ENCODE measurements at regions not wholly inside any gene's neighbourhood (a gene's known extent, or its start where the extent isn't known, plus 50 kb on each side); places are given as distances from the start of the nearest gene placed in this dataset.

DNA sequence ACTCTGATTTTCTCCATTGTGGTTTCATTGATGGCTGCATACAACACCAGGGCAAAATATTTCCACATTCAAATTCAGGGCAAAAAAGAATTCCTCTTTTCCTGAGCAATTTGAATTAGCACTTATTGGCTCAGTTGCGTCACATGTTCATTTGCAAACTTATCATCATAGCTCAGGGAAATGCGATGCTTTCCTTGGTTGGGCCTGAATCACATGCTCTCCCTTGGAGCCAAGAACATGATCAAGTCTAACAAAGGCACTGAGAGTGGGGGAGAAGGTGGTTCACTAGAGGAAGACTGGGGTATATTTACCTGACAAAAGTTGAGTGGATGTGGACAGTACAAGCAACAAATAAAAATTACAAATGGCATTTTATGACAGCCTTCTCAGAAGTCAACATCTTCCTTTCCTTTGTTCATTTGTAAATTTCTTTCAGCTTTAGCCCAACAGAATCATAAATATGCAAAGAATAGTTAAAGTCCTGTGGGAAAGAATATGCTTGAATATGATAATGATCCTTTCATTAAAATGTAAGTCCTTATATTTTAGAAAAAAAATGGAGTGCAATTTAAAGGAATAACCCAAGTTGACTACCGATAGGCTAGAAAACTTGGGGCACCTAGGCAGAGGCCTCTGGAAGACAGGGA lies 277.2 kb downstream of the NEDD1 start:
- H3K4me1 Mint-ChIP-seq (ENCODE audit: low read depth), result no peaks in the 10 kb centered on the region
- H3K27ac Mint-ChIP-seq (ENCODE audit: unreplicated experiment), result no peak overlapping the region
- peaks cover 14% of the 10 kb centered on the region for H3K9me3 Mint-ChIP-seq (ENCODE audit: low read depth)
- H3K36me3 Mint-ChIP-seq (ENCODE audit: low read depth), result no peaks in the 10 kb centered on the region
- H3K4me3 Mint-ChIP-seq (ENCODE audit: unreplicated experiment), result no peak overlapping the region
- DNase-seq (ENCODE audit: low spot score), result no peak
- H3K27me3 Mint-ChIP-seq (ENCODE audit: low read depth), result no peaks in the 10 kb centered on the region
- TF ChIP-seq, protein P1, sequence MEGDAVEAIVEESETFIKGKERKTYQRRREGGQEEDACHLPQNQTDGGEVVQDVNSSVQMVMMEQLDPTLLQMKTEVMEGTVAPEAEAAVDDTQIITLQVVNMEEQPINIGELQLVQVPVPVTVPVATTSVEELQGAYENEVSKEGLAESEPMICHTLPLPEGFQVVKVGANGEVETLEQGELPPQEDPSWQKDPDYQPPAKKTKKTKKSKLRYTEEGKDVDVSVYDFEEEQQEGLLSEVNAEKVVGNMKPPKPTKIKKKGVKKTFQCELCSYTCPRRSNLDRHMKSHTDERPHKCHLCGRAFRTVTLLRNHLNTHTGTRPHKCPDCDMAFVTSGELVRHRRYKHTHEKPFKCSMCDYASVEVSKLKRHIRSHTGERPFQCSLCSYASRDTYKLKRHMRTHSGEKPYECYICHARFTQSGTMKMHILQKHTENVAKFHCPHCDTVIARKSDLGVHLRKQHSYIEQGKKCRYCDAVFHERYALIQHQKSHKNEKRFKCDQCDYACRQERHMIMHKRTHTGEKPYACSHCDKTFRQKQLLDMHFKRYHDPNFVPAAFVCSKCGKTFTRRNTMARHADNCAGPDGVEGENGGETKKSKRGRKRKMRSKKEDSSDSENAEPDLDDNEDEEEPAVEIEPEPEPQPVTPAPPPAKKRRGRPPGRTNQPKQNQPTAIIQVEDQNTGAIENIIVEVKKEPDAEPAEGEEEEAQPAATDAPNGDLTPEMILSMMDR (IDR thresholded peaks at IDR 0.05), result no peak

DNA sequence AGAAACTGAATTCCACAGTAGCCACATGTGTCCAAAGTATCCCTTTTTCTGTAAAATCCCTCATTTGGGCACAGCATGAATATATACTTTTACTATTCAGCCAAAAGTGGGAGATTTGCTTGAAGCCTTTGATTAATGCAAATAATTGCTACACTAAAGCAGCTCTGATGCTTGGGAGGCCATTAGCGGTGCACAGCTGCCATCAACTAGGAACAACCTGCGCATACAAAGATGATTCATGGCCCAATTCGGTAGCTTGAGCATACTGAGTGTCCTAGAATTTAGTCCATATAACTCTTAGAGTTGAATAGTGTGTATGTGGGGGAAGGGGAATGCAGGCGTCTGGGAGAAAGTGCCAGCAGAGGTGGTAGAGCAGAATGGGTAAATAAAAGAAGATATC lies 277.0 kb upstream of the RMST start:
- H3K4me3 Mint-ChIP-seq (ENCODE audit: unreplicated experiment), result no peak overlapping the region
- H3K27me3 Mint-ChIP-seq (ENCODE audit: low read depth), result no peaks in the 10 kb centered on the region
- no peak for DNase-seq (ENCODE audit: low spot score)
- no peaks in the 10 kb centered on the region for H3K4me1 Mint-ChIP-seq (ENCODE audit: low read depth)
- TF ChIP-seq, protein P1 (IDR thresholded peaks at IDR 0.05), result no peak
- no peak overlapping the region for H3K27ac Mint-ChIP-seq (ENCODE audit: unreplicated experiment)
- H3K36me3 Mint-ChIP-seq (ENCODE audit: low read depth), result no peaks in the 10 kb centered on the region
- H3K9me3 Mint-ChIP-seq (ENCODE audit: low read depth), result peaks cover 18% of the 10 kb centered on the region

DNA sequence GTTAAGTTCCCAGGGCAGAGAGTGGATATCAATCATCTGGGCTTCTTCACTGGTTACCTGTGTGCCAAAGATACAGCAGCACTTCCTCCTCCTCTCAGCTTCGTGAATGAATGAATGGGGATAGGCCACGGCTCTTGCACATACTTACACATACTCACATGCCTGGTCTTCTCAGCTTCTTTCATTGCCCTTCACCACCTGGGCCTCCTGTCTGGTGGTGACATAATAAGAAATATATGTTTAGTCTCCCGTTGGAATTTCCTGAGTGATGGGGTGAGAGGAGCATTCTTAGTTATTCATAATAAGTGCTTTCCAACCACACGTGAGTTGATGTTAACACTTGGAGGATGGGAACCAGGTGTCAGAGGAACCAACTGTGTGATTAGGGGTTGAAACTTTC lies 268.1 kb upstream of the RMST start:
- no peak overlapping the region for H3K27ac Mint-ChIP-seq (ENCODE audit: unreplicated experiment)
- no peaks in the 10 kb centered on the region for H3K27me3 Mint-ChIP-seq (ENCODE audit: low read depth)
- H3K36me3 Mint-ChIP-seq (ENCODE audit: low read depth), result no peaks in the 10 kb centered on the region
- TF ChIP-seq, protein P1 (IDR thresholded peaks at IDR 0.05), result no peak
- no peak for DNase-seq (ENCODE audit: low spot score)
- peaks cover 34% of the 10 kb centered on the region for H3K9me3 Mint-ChIP-seq (ENCODE audit: low read depth)
- H3K4me1 Mint-ChIP-seq (ENCODE audit: low read depth), result no peaks in the 10 kb centered on the region
- H3K4me3 Mint-ChIP-seq (ENCODE audit: unreplicated experiment), result no peak overlapping the region

DNA sequence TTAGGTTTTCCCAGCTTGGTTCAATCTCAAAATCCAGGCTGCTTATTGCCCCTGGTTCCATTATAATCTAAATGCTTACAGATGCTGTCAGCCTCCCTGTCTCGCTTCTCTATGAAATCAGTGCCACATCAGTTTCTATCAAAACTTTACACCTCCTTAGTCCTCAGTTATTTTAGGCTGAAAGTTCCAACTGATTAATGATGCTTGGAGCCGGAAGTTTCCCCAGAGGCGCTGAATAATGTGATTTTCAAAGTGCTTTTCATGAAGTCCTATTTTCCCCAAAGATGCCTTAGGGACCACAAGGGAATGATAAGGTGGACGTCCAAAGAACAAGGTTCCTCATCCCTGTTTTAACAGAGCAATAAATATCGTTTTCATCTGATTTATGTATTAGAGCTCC lies 262.4 kb upstream of the RMST start:
- TF ChIP-seq, protein P1 (IDR thresholded peaks at IDR 0.05), result no peak
- Mint-ChIP-seq H3K27me3 (ENCODE audit: low read depth) (no peaks in the 10 kb centered on the region), H3K4me3 (ENCODE audit: unreplicated experiment) (no peak overlapping the region), H3K9me3 (ENCODE audit: low read depth) (peaks cover 16% of the 10 kb centered on the region), H3K27ac (ENCODE audit: unreplicated experiment) (no peak overlapping the region), H3K4me1 (ENCODE audit: low read depth) (no peaks in the 10 kb centered on the region), H3K36me3 (ENCODE audit: low read depth) (no peaks in the 10 kb centered on the region)
- DNase-seq (ENCODE audit: low spot score), result no peak

DNA sequence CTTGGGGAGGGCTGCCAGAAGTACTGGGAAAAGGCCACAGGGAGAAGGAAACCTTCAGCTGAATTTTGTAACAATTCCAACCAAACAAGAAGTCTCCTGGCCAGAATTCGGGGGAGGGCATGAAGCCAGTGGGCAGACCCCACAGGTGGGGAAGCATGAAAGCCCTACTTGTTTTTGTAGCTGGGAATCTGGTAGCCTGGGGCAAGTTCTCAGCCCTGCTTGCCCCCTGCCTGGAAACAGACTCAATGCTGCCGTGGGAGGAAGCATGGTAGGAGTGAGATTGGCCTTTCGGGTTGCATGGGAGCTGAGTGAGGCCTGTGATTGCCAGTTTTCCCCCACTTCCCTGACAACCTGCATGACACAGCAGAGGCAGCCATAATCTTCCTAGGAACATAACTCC lies 259.2 kb upstream of the RMST start:
- TF ChIP-seq, protein P1 (IDR thresholded peaks at IDR 0.05), result no peak
- peaks cover 21% of the 10 kb centered on the region for H3K9me3 Mint-ChIP-seq (ENCODE audit: low read depth)
- no peaks in the 10 kb centered on the region for H3K36me3 Mint-ChIP-seq (ENCODE audit: low read depth)
- H3K27ac Mint-ChIP-seq (ENCODE audit: unreplicated experiment), result no peak overlapping the region
- no peak for DNase-seq (ENCODE audit: low spot score)
- H3K4me3 Mint-ChIP-seq (ENCODE audit: unreplicated experiment), result no peak overlapping the region
- H3K4me1 Mint-ChIP-seq (ENCODE audit: low read depth), result no peaks in the 10 kb centered on the region
- peaks cover 1% of the 10 kb centered on the region for H3K27me3 Mint-ChIP-seq (ENCODE audit: low read depth)

All from chondrocyte (in vitro differentiated cells).